GM13976 (cell line): ENCODE measurements at regions not wholly inside any gene's neighbourhood (a gene's known extent, or its start where the extent isn't known, plus 50 kb on each side); places are given as distances from the start of the nearest gene placed in this dataset.

Source experiments
- DNase-seq: peaks from one replicate; pipeline ENCODE4 v3.0.0; 2012; ENCODE audit warnings: low spot score
- CTCF ChIP-seq: IDR thresholded peaks from 2 replicates; pipeline ENCODE4 v1.5.1; 2012; ENCODE audit warnings: borderline replicate concordance, mild to moderate bottlenecking; ENCODE audit not compliant: insufficient read depth; ENCODE audit errors: extremely low read depth, missing control alignments, control extremely low read depth
- in situ Hi-C: fragments of 300-500 bp; cut with MboI; formaldehyde crosslinking; loops from one replicate; pipeline ENCODE4 v1.12.0; 2022; ENCODE audit warnings: low sequenced_read_pairs, mixed read lengths, inconsistent platforms; ENCODE audit not compliant: unreplicated experiment

- DNase-seq, result no peak
- in situ Hi-C loops, result no loop called here
- TF ChIP-seq CTCF, result no peak
Measured at GRCh38 chr9:87179553-87180340, 232.4 kb upstream of the GAS1 start.

GRCh38 chr9:87180361-87180760 is 233.1 kb upstream of the GAS1 start:
- in situ Hi-C loops, result no loop called here
- TF ChIP-seq CTCF, result no peak
- DNase-seq, result no peak

GRCh38 chr9:87180841-87181240 is 233.5 kb upstream of the GAS1 start:
- TF ChIP-seq CTCF, result no peak
- no peak for DNase-seq
- in situ Hi-C loops, result no loop called here

- peak; percentile 9 for DNase-seq
- no peak for TF ChIP-seq CTCF
- in situ Hi-C loops, result no loop called here
Measured at GRCh38 chr9:87181670-87182069, 234.4 kb upstream of the GAS1 start.

- in situ Hi-C loops, result no loop called here
- TF ChIP-seq CTCF, result no peak
- no peak for DNase-seq
Measured at GRCh38 chr9:87184956-87185642, 237.8 kb upstream of the GAS1 start.

GRCh38 chr9:87187656-87188055 is 240.3 kb upstream of the GAS1 start:
- in situ Hi-C loops, result no loop called here
- TF ChIP-seq CTCF, result no peak
- no peak for DNase-seq
